Endothelial cell of umbilical vein (primary cell): ENCODE measurements at regions not wholly inside any gene's neighbourhood (a gene's known extent, or its start where the extent isn't known, plus 50 kb on each side); places are given as distances from the start of the nearest gene placed in this dataset.

Experiments used
- CTCF ChIP-seq, 2 donors: IDR thresholded peaks; 1 replicate in 1 of 2; 2 replicates in 1 of 2; pipeline ENCODE4 v1.5.1; 2011; ENCODE audit warnings: low read length in 2 of 2, mild to moderate bottlenecking in 2 of 2, moderate library complexity in 2 of 2, control low read depth in 1 of 2, inconsistent platforms in 1 of 2, low read depth in 1 of 2; ENCODE audit not compliant: insufficient read depth in 1 of 2; ENCODE audit errors: extremely low read depth in 1 of 2
- EZH2 ChIP-seq: IDR thresholded peaks from 2 replicates; pipeline ENCODE4 v1.6.1; 2012; ENCODE audit warnings: borderline replicate concordance, low read depth, mild to moderate bottlenecking, moderate library complexity, low read length, inconsistent platforms; ENCODE audit not compliant: severe bottlenecking
- FOS ChIP-seq: IDR thresholded peaks from 2 replicates; pipeline ENCODE4 v1.6.1; 2011; ENCODE audit warnings: mild to moderate bottlenecking, low read length, moderate library complexity, borderline replicate concordance; ENCODE audit not compliant: insufficient read depth
- GATA2 ChIP-seq: IDR thresholded peaks from 2 replicates; pipeline ENCODE4 v1.7.0; 2011; ENCODE audit warnings: low read depth, mild to moderate bottlenecking, moderate library complexity, mixed read lengths, low read length; ENCODE audit not compliant: insufficient read length, insufficient read depth
- JUN ChIP-seq: IDR thresholded peaks from 2 replicates; pipeline ENCODE4 v1.6.1; 2011; ENCODE audit warnings: borderline replicate concordance, low read depth; ENCODE audit not compliant: insufficient read length, insufficient read depth
- MYC ChIP-seq: IDR thresholded peaks from one replicate; pipeline ENCODE4 v1.6.1; 2011; ENCODE audit warnings: mild to moderate bottlenecking, low read depth, low read length
- POLR2A ChIP-seq: IDR thresholded peaks from 2 replicates; pipeline ENCODE4 v1.6.1; 2012; ENCODE audit warnings: low read depth, mild to moderate bottlenecking, control low read depth, low read length
- POLR2AphosphoS5 ChIP-seq: IDR thresholded peaks from 2 replicates; pipeline ENCODE4 v1.6.1; 2012; ENCODE audit warnings: low read depth, mild to moderate bottlenecking, control low read depth, low read length, moderate library complexity; ENCODE audit not compliant: insufficient read depth
- TF ChIP-seq, protein P1 (sequence below): IDR thresholded peaks from 2 replicates; pipeline ENCODE4 v1.6.1; 2011; ENCODE audit not compliant: insufficient read depth, insufficient read length

DNA sequence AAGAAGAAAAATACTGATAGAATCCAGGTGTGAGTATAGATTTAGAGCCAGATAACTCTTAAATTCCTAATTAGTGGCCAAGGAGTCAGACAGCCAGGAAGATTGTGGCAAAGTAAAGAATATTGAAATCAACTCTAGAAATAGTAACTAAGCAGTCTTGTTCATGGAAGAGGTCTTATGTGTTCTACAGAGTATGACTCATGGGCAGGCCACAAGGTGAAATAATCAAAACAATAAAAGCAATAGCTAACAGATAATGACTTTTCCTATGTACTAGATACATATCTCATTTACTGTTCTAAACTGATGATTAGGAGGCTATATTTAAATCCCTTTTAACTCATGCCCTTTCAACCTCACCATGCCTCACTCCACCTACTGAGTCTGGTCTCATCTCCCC, 227.4 kb upstream of the COL3A1 start:
- TF ChIP-seq POLR2AphosphoS5 (no peak), CTCF (IDR thresholded peaks at IDR 0.05; ENCODE audit: extremely low read depth in 1 of 2, insufficient read depth in 1 of 2, low read depth in 1 of 2, low read length in 2 of 2) (no peak), MYC (no peak), GATA2 (peak; percentile 49), POLR2A (no peak), EZH2 (no peak), JUN (peak; percentile 4), FOS (peak; percentile 66)
- TF ChIP-seq, protein P1, sequence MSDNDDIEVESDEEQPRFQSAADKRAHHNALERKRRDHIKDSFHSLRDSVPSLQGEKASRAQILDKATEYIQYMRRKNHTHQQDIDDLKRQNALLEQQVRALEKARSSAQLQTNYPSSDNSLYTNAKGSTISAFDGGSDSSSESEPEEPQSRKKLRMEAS: no peak
